Endometrial microvascular endothelial cells (primary cell): ENCODE measurements at regions not wholly inside any gene's neighbourhood (a gene's known extent, or its start where the extent isn't known, plus 50 kb on each side); places are given as distances from the start of the nearest gene placed in this dataset.

ENCODE experiments used
- in situ Hi-C: cut with HindIII; loops from 2 replicates; pipeline ENCODE4 v1.10.0; 2017; ENCODE audit warnings: low sequenced_read_pairs, low pct_unique_long_range_greater_than_20kb; ENCODE audit errors: inconsistent ontology term

- in situ Hi-C loops, result loop anchor here (25.0 kb wide), 1 partner anchor 104 kb away; the partner anchor contains the start of gene TGFBR2
Observed at GRCh38 chr3:30508339-30508738, 98.1 kb upstream of the TGFBR2 start.

DNA sequence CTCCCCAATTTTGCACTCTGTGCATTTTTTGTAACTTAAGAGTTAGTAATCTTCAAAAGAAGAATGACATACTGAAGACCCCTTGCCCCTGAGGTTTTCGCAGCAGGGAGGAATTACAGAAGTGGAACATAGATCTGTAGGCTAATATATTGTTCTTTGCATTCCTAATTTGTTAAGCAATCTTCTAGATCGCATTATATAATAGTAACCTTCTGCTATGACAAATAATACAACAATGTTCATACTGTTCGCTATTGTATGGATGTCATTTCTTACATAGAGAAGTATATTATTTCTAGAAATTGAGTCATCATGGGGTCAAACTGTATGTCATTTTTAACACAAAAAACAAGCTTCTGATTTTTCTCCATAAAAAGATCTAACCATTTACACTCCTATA lies 95.8 kb upstream of the TGFBR2 start:
- in situ Hi-C loops, result loop anchor here (25.0 kb wide), 1 partner anchor 102 kb away; the partner anchor contains the start of gene TGFBR2

DNA sequence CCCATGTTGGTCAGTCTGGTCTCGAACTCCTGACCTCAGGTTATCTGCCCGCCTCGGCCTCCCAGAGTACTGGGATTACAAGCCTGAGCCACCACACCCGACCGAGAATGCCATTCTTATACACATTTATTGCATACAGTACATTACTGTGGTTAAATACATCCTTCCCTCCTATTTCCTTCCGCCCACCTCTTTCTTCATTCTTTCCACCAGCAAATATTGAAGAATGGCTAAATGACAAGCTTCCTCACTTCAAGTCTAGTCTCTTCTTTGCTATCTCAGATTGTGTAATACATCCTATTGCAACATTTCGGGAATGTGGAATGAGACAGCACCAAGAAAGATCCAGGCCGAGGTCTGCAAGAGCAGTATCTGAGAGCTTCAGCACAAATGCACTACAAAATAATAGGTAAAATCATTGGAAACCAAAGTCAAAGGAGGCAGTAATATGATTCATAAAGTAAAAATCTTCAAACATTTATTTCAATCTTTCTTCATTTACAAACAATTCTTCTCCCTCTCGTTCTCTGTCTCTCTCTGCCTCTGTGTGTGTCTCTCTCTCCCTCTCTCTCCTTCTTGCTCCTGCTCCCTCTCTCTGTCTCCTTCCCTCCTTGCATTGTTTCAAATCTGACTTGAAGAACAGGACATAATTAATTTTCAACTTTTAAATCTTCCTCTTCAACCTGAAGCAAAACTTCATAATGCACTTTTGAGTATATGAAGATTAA lies 94.7 kb upstream of the TGFBR2 start:
- in situ Hi-C loops, result loop anchor here (25.0 kb wide), 1 partner anchor 101 kb away; the partner anchor contains the start of gene TGFBR2

- in situ Hi-C loops, result loop anchor here (25.0 kb wide), 1 partner anchor 100 kb away; the partner anchor contains the start of gene TGFBR2
Observed at GRCh38 chr3:30512576-30512975, 93.8 kb upstream of the TGFBR2 start.

DNA sequence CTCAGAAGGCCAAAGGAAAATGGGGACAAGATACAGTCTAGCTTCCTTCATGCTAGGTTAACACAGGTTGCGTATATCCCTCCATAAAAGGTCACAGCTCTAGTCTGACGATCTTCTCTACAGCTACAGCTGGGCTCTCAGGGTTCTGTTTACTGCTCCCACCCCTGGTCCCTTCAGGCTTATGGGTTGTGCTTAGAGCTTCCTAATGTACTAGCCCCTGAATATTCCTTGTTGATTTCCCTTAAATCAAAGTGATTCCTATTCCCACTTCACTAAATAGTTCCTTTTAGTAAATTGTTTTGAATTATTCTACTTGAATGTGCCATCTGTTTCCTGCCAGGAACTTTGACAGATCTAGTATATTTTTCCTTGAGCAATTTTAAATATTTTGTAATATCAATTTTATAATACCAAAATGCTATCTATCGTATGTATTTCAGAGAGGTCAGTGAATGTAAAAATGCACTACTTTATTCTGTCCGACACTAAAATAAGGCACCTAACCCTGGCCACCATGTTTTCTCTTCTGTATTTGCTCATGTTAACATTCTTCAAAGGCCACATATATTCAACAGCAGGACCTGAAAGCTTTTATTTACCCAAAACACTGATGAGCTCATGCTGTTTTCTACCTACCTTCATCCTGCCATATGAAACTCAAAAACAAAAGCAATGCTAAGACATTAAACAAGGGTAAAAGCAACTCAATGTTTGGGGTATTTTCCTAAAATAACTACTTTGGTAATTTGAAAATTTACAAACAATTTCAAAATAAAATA lies 92.8 kb upstream of the TGFBR2 start:
- in situ Hi-C loops, result loop anchor here (25.0 kb wide), 1 partner anchor 99 kb away; the partner anchor contains the start of gene TGFBR2

GRCh38 chr3:30516238-30516637 lies 90.2 kb upstream of the TGFBR2 start:
- in situ Hi-C loops, result loop anchor here (25.0 kb wide), 1 partner anchor 96 kb away; the partner anchor contains the start of gene TGFBR2

GRCh38 chr3:30518181-30518864 lies 88.1 kb upstream of the TGFBR2 start:
- in situ Hi-C loops, result loop anchor here (25.0 kb wide), 1 partner anchor 94 kb away; the partner anchor contains the start of gene TGFBR2

- in situ Hi-C loops, result loop anchor here (25.0 kb wide), 1 partner anchor 93 kb away; the partner anchor contains the start of gene TGFBR2
Observed at GRCh38 chr3:30518872-30519271, 87.5 kb upstream of the TGFBR2 start.

GRCh38 chr3:30520699-30521098 lies 85.7 kb upstream of the TGFBR2 start:
- in situ Hi-C loops, result loop anchor here (25.0 kb wide), 1 partner anchor 92 kb away; the partner anchor contains the start of gene TGFBR2

DNA sequence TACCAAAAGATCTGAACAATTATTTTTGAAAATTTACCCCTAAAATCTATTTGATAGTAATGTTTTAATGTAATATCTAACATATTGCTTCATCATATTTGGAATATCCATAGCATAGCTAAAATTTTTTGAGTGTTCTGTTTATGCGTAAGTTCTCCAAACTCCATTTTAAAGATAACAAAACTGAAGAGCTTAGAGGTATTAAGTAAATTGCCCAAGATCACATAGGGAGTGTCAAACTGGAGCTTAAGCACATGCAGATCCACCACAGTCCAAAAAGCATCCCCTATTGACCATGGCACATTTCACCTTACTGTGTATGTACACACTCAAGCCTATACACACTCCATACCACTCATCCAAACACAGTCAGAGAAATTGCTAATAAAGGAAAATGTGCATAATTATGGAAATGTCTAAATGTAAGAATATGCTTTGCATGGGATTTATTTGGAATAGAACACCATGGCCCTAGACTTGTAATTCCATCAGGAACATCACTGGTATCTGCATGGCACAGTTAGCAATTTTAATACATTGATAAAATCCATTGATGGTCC lies 85.2 kb upstream of the TGFBR2 start:
- in situ Hi-C loops, result loop anchor here (25.0 kb wide), 1 partner anchor 91 kb away; the partner anchor contains the start of gene TGFBR2

- in situ Hi-C loops, result loop anchor here (25.0 kb wide), 1 partner anchor 90 kb away; the partner anchor contains the start of gene TGFBR2
Observed at GRCh38 chr3:30522476-30522875, 83.9 kb upstream of the TGFBR2 start.

DNA sequence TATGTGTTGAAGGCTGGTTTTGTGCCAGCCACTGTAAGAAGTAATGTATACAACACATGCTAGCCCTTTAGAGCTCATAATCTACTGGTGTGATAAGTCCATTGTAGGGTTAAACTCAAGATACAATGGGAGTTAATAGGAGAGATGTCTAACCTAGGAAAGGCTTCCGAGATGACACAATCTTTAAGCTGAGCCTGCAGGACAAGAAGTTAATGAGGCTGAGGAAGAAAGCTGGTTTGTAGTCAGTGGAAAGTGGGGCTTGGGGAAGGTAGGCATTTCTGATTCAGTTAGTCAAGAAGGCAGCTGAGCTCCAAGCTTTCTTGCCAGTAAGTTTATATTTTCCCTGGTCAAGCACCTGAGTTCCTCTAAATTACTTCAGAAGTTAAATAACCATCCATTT lies 83.0 kb upstream of the TGFBR2 start:
- in situ Hi-C loops, result loop anchor here (25.0 kb wide), 1 partner anchor 89 kb away; the partner anchor contains the start of gene TGFBR2

DNA sequence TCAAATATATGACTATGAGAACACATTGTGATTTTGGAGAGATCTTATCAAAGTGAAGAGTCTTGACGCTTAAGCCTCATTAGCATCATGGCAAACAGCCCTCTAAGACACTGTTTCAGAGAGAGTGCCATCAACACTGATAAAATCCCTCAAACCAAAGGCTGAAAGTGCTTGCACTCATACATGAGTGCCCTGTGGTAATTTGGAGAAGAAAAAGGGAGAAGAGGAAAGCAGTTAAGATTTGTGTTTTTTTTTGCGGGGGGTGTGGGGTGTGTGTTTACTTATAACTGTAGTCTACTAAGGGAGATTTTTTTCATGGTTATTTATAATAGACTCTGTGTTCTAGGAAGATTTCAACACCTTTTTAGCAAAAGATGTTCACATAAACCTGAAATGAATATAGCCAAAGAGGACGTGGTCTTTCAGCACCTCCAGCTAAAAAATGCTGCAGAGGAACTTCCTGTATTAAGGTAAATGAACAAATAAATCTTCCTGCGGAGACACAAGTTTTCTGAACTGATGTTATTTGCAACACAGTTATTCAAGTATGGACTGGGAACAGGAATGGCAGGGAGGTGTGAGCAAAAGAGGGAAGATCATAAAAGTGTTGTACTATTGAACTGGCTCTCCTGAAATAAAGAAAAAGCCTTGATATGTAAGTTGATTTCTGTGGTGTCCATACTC lies 81.9 kb upstream of the TGFBR2 start:
- in situ Hi-C loops, result loop anchor here (25.0 kb wide), 1 partner anchor 88 kb away; the partner anchor contains the start of gene TGFBR2

- in situ Hi-C loops, result no loop called here
Observed at GRCh38 chr3:30526031-30526430, 80.4 kb upstream of the TGFBR2 start.

DNA sequence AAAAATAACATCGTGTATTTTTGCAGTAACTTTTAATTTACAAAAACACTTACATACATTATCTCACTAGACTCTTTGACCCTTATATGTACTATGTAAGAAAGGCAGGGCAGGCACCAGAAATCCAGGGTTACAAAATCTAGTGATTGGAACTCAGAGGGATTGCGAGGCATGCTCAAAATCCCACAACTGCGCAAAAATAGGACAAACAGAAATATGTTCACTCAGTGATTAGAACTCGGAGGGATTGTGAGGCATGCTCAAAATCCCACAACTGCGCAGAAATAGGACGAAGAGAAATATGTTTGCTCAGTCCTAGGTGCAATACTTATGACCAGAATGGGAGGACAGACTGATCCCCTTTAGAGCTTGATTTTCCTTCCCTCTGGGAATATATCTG lies 79.2 kb upstream of the TGFBR2 start:
- in situ Hi-C loops, result no loop called here

GRCh38 chr3:30527720-30528119 lies 78.7 kb upstream of the TGFBR2 start:
- in situ Hi-C loops, result no loop called here

- in situ Hi-C loops, result no loop called here
Observed at GRCh38 chr3:30530084-30530483, 76.3 kb upstream of the TGFBR2 start.

- in situ Hi-C loops, result no loop called here
Observed at GRCh38 chr3:30531017-30531570, 75.3 kb upstream of the TGFBR2 start.
